ENCODE measurements at regions not wholly inside any gene's neighbourhood (a gene's known extent, or its start where the extent isn't known, plus 50 kb on each side); places are given as distances from the start of the nearest gene placed in this dataset.
"Not testable (repeated sequence)": the region's sequence is repeated elsewhere in the genome, so short reads cannot be mapped to it uniquely, and the experiment has no call there.

DNA sequence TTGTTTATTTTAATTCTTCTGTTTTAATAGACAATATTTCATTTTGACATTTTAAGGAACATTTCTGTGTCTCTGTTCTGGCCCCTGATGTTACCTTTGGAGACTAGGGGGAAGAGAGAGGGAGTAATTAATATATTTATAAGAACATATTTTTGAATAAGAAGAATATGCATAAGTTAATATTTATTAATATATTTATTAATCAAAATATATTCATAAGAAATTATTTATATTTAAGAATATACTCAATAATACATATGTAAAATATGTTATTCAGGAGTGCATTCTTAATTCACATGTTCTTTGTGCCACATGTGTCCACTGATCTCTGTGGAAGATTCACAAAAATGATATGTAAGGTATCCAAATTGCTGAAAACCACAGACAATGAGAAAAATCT lies 1687.7 kb downstream of the SPATA31A7 start:
- DNase-seq; H3K4me3 ChIP-seq (ENCODE audit: low read depth, low read length); H3K27ac ChIP-seq; H3K36me3 ChIP-seq (replicated peaks); H3K27me3 ChIP-seq (replicated peaks); in situ Hi-C loops (cut with HindIII; ENCODE audit: low pct_ligation_motif_present, low sequenced_read_pairs): not testable (repeated sequence)

DNA sequence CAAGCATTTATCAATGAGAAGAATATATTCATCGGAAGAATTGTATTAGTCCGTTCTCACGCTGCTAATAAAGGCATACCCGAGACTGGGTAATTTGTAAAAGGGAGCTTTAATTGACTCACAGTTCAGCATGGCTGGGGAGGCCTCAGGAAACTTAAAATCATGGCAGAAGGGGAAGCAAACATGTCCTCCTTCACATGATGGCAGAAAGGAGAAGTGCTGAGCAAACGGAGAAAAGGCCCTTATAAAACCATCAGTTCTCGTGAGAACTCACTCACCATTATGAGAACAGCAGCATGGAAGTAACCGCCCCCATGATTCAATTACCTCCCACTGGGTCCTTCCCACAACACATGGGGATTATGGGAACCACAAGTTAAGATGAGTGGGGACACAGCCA lies 1688.2 kb downstream of the SPATA31A7 start:
- in situ Hi-C loops (cut with HindIII; ENCODE audit: low pct_ligation_motif_present, low sequenced_read_pairs); H3K27ac ChIP-seq; H3K36me3 ChIP-seq (replicated peaks); H3K27me3 ChIP-seq (replicated peaks); H3K4me3 ChIP-seq (ENCODE audit: low read depth, low read length); DNase-seq: not testable (repeated sequence)

GRCh38 chr9:62880453-62880852 lies 1690.6 kb downstream of the SPATA31A7 start:
- H3K27ac ChIP-seq; DNase-seq; in situ Hi-C loops (cut with HindIII; ENCODE audit: low pct_ligation_motif_present, low sequenced_read_pairs); H3K36me3 ChIP-seq (replicated peaks); H3K4me3 ChIP-seq (ENCODE audit: low read depth, low read length); H3K27me3 ChIP-seq (replicated peaks): not testable (repeated sequence)

- in situ Hi-C loops (cut with HindIII; ENCODE audit: low pct_ligation_motif_present, low sequenced_read_pairs); H3K4me3 ChIP-seq (ENCODE audit: low read depth, low read length); H3K27ac ChIP-seq; H3K27me3 ChIP-seq (replicated peaks); H3K36me3 ChIP-seq (replicated peaks); DNase-seq: not testable (repeated sequence)
Observed at GRCh38 chr9:62880971-62881370, 1691.1 kb downstream of the SPATA31A7 start.

DNA sequence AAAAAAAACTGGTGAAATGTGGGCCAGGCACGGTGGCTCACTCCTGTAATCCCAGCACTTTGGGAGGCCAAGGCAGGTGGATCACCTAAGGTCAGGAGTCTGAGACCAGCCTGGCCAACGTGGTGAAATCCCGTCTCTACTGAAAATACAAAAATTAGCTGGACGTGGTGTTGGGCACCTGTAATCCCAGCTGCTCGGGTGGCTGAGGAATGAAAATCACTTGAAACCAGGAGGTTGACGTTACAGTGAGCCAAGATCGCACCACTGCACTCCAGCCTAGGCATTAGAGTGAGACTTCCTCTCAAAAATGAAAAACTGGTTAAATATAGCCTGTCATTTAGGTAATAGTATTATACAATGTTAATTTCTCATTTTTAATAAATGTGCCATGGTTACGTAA lies 1692.0 kb downstream of the SPATA31A7 start:
- H3K4me3 ChIP-seq (ENCODE audit: low read depth, low read length); H3K27ac ChIP-seq; in situ Hi-C loops (cut with HindIII; ENCODE audit: low pct_ligation_motif_present, low sequenced_read_pairs); DNase-seq; H3K36me3 ChIP-seq (replicated peaks); H3K27me3 ChIP-seq (replicated peaks): not testable (repeated sequence)

- H3K36me3 ChIP-seq (replicated peaks); H3K4me3 ChIP-seq (ENCODE audit: low read depth, low read length); in situ Hi-C loops (cut with HindIII; ENCODE audit: low pct_ligation_motif_present, low sequenced_read_pairs); H3K27ac ChIP-seq; DNase-seq; H3K27me3 ChIP-seq (replicated peaks): not testable (repeated sequence)
Observed at GRCh38 chr9:62882717-62883116, 1692.9 kb downstream of the SPATA31A7 start.

DNA sequence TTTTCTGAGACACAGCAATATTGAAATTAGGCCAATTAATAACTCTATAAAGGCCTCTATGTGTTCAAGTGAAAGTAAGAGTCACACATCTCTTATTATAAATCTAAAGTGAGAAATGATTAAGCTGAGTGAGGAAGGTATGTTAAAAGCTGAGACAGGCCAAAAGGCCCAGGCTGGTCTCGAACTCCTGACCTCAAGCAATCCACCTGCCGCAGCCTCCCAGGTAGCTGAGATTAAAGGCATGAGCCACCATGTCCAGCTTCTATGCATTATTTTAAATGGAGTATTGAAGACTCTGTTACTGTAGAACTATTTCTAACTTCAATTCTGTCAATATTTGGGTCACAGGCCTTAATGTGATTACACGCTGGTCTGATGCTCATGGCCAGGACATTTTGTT lies 1706.9 kb downstream of the SPATA31A7 start:
- H3K27ac ChIP-seq; in situ Hi-C loops (cut with HindIII; ENCODE audit: low pct_ligation_motif_present, low sequenced_read_pairs); H3K4me3 ChIP-seq (ENCODE audit: low read depth, low read length); H3K27me3 ChIP-seq (replicated peaks); DNase-seq; H3K36me3 ChIP-seq (replicated peaks): not testable (repeated sequence)

DNA sequence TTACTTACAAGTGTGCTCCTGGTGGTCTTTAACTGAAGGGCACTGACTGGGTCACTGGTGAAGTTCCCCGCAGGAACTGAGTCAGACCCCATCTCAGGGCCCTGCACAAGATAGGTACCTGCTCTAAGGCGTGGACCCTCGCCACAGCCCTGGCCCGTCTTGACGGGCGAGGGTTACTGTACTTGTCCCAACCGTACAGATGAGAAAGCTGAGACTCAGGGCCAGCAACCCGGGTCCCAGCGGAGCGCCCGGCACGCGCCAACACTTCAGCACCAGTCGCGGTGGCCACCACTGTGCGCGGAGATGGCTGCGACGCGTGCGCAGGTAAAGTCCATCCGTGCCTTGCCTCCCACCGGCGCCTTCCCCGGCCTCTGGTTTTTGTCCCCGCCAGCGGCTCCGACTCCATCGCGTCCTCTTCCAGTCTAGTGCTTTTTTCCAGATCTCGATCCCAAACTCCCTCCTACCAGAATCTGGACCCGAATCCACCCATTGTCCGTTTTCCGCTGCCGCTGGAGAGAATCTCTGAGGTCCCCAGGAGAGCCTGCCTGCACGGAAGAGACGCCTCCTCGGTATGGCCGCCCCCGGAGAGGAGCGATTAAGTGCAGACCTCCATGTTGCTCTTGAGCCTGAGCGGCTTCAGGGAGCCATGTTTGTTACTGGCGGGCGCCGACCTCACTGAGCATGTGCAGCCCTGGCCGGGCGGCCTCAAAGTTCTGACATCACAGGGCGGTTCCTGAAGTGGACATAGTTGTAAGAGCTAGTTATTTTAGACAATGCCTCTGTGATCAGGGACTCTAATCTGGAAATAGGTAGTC lies 1707.8 kb downstream of the SPATA31A7 start:
- in situ Hi-C loops (cut with HindIII; ENCODE audit: low pct_ligation_motif_present, low sequenced_read_pairs); H3K27me3 ChIP-seq (replicated peaks); H3K36me3 ChIP-seq (replicated peaks): not testable (repeated sequence)
- DNase-seq: peak; percentile 51
- Histone ChIP-seq H3K4me3 (ENCODE audit: low read depth, low read length) (peak overlapping the region; percentile 54), H3K27ac (peak overlapping the region; percentile 76)

- DNase-seq; H3K36me3 ChIP-seq (replicated peaks); H3K4me3 ChIP-seq (ENCODE audit: low read depth, low read length); H3K27me3 ChIP-seq (replicated peaks); in situ Hi-C loops (cut with HindIII; ENCODE audit: low pct_ligation_motif_present, low sequenced_read_pairs); H3K27ac ChIP-seq: not testable (repeated sequence)
Observed at GRCh38 chr9:62899666-62900065, 1709.8 kb downstream of the SPATA31A7 start.

- in situ Hi-C loops (cut with HindIII; ENCODE audit: low pct_ligation_motif_present, low sequenced_read_pairs); H3K4me3 ChIP-seq (ENCODE audit: low read depth, low read length); H3K27ac ChIP-seq; H3K36me3 ChIP-seq (replicated peaks); H3K27me3 ChIP-seq (replicated peaks); DNase-seq: not testable (repeated sequence)
Observed at GRCh38 chr9:62904061-62904460, 1714.2 kb downstream of the SPATA31A7 start.

GRCh38 chr9:62905722-62906121 lies 1715.9 kb downstream of the SPATA31A7 start:
- H3K27ac ChIP-seq; H3K36me3 ChIP-seq (replicated peaks); in situ Hi-C loops (cut with HindIII; ENCODE audit: low pct_ligation_motif_present, low sequenced_read_pairs); H3K27me3 ChIP-seq (replicated peaks); H3K4me3 ChIP-seq (ENCODE audit: low read depth, low read length); DNase-seq: not testable (repeated sequence)

DNA sequence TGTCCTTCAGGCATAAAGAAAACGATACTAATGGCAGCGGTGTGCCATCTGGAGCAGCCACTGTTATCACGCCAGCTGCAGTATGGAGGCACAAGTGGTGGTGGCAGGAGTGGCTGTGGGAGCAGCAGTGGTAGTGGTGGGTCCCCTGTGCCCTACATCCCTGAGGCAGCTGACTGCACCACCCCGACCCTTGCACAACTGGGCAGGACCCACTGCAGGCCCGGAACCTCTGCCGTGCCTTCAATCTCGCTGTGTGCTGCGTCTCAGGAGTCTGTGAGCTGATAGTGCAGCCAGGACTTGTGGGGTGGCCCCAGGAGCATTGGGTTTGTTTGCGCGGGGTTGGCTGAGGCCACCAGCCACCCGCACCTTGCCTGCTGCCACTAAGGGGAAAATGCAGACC lies 1718.0 kb downstream of the SPATA31A7 start:
- H3K36me3 ChIP-seq (replicated peaks); DNase-seq; H3K27me3 ChIP-seq (replicated peaks); H3K27ac ChIP-seq; H3K4me3 ChIP-seq (ENCODE audit: low read depth, low read length); in situ Hi-C loops (cut with HindIII; ENCODE audit: low pct_ligation_motif_present, low sequenced_read_pairs): not testable (repeated sequence)

GRCh38 chr9:62908271-62908670 lies 1718.4 kb downstream of the SPATA31A7 start:
- H3K27ac ChIP-seq; H3K4me3 ChIP-seq (ENCODE audit: low read depth, low read length); H3K27me3 ChIP-seq (replicated peaks); in situ Hi-C loops (cut with HindIII; ENCODE audit: low pct_ligation_motif_present, low sequenced_read_pairs); H3K36me3 ChIP-seq (replicated peaks); DNase-seq: not testable (repeated sequence)

- DNase-seq; H3K36me3 ChIP-seq (replicated peaks); in situ Hi-C loops (cut with HindIII; ENCODE audit: low pct_ligation_motif_present, low sequenced_read_pairs); H3K27ac ChIP-seq; H3K27me3 ChIP-seq (replicated peaks); H3K4me3 ChIP-seq (ENCODE audit: low read depth, low read length): not testable (repeated sequence)
Observed at GRCh38 chr9:62909447-62909846, 1719.6 kb downstream of the SPATA31A7 start.

GRCh38 chr9:62912278-62912677 lies 1722.4 kb downstream of the SPATA31A7 start:
- H3K27me3 ChIP-seq (replicated peaks); H3K27ac ChIP-seq; H3K36me3 ChIP-seq (replicated peaks); in situ Hi-C loops (cut with HindIII; ENCODE audit: low pct_ligation_motif_present, low sequenced_read_pairs); H3K4me3 ChIP-seq (ENCODE audit: low read depth, low read length); DNase-seq: not testable (repeated sequence)

All from brain microvascular endothelial cell (primary cell).